Gastroesophageal sphincter (tissue), 3 donors: ENCODE measurements at regions not wholly inside any gene's neighbourhood (a gene's known extent, or its start where the extent isn't known, plus 50 kb on each side); places are given as distances from the start of the nearest gene placed in this dataset.

Source experiments
- POLR2A ChIP-seq, 2 donors: fragments of 450-650 bp; IDR thresholded peaks; one replicate each; pipeline ENCODE4 v1.6.1; 2017; ENCODE audit warnings: antibody characterized with exemption in 2 of 2, mild to moderate bottlenecking in 2 of 2, moderate library complexity in 1 of 2
- TF ChIP-seq, protein P1 (sequence below), 4 experiments: fragments of 200-600 bp in 2 of 4; fragments of 450-650 bp in 2 of 4; sonication (generic) in 1 of 4; IDR thresholded peaks; one replicate each; pipeline ENCODE4 v1.5.1; 2017 to 2019; ENCODE audit warnings: antibody characterized with exemption in 4 of 4, mild to moderate bottlenecking in 2 of 4, moderate library complexity in 2 of 4

DNA sequence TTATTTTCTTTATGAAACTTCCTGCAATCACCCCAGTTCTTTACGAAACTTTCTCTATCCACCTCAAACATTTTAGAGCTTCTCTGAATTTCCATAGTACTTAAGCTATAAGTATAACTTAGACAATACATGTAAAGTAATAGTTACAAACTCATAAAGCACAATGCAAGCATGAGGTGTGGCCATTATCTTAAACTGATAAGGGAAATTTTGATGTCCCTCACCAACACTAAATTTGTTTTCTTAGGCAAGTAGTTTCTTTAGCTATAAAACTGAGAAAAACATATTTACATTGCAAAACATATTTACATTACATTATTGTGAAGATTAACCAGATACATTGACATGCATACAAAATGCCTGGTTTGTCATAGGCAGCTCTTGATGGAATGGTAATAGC, 146.4 kb upstream of the ATP1B1 start:
- TF ChIP-seq, protein P1, sequence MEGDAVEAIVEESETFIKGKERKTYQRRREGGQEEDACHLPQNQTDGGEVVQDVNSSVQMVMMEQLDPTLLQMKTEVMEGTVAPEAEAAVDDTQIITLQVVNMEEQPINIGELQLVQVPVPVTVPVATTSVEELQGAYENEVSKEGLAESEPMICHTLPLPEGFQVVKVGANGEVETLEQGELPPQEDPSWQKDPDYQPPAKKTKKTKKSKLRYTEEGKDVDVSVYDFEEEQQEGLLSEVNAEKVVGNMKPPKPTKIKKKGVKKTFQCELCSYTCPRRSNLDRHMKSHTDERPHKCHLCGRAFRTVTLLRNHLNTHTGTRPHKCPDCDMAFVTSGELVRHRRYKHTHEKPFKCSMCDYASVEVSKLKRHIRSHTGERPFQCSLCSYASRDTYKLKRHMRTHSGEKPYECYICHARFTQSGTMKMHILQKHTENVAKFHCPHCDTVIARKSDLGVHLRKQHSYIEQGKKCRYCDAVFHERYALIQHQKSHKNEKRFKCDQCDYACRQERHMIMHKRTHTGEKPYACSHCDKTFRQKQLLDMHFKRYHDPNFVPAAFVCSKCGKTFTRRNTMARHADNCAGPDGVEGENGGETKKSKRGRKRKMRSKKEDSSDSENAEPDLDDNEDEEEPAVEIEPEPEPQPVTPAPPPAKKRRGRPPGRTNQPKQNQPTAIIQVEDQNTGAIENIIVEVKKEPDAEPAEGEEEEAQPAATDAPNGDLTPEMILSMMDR (IDR thresholded peaks at IDR 0.05), result no peak
- TF ChIP-seq POLR2A (IDR thresholded peaks at IDR 0.05), result no peak
